Activated B cell treated with CpG ODN at 0.5 μM for 24 hours (primary cell): ENCODE measurements at regions not wholly inside any gene's neighbourhood (a gene's known extent, or its start where the extent isn't known, plus 50 kb on each side); places are given as distances from the start of the nearest gene placed in this dataset.

Experiments used
- ATAC-seq: fragments of 200-7000 bp; cut with Tn5 transposase; one replicate; pipeline ENCODE4 v1.10.0; 2021; ENCODE audit warnings: low read depth, mild to moderate bottlenecking, moderate library complexity
- CTCF ChIA-PET: fragments of 350-600 bp; sonication (Branson Sonifier 250); formaldehyde crosslinking; loops from one replicate; lab custom pipeline; 2021; ENCODE audit warnings: antibody characterized with exemption; lab: Charles Lee
- POLR2A ChIA-PET: fragments of 350-600 bp; sonication (Branson Sonifier 250); formaldehyde crosslinking; loops from one replicate; lab custom pipeline; 2021; ENCODE audit warnings: antibody characterized with exemption; lab: Charles Lee
- DNase-seq: peaks from one replicate; pipeline ENCODE4 v3.0.0; 2022
- H3K27ac Mint-ChIP-seq: one replicate; pipeline ENCODE4 v1.8.0; 2020; ENCODE audit warnings: mixed read lengths
- H3K27me3 Mint-ChIP-seq: one replicate; pipeline ENCODE4 v1.8.0; 2021; ENCODE audit warnings: mixed read lengths
- H3K36me3 Mint-ChIP-seq: one replicate; pipeline ENCODE4 v1.8.0; 2021; ENCODE audit warnings: low read depth, mixed read lengths
- H3K4me1 Mint-ChIP-seq: one replicate; pipeline ENCODE4 v1.8.0; 2021; ENCODE audit warnings: mixed read lengths
- H3K4me3 Mint-ChIP-seq: one replicate; pipeline ENCODE4 v1.8.0; 2020; ENCODE audit warnings: mild to moderate bottlenecking, mixed read lengths
- H3K9me3 Mint-ChIP-seq: one replicate; pipeline ENCODE4 v1.8.0; 2020; ENCODE audit warnings: mixed read lengths
- intact Hi-C: fragments of 100-400 bp; cut with micrococcal nuclease; formaldehyde crosslinking; loops from one replicate; pipeline ENCODE4 v1.15.1; 2024
- TF ChIP-seq, protein P1 (sequence below): fragments of 200-600 bp; IDR thresholded peaks from one replicate; pipeline ENCODE4 v1.8.0; 2022; ENCODE audit warnings: antibody characterized with exemption, mild to moderate bottlenecking

DNA sequence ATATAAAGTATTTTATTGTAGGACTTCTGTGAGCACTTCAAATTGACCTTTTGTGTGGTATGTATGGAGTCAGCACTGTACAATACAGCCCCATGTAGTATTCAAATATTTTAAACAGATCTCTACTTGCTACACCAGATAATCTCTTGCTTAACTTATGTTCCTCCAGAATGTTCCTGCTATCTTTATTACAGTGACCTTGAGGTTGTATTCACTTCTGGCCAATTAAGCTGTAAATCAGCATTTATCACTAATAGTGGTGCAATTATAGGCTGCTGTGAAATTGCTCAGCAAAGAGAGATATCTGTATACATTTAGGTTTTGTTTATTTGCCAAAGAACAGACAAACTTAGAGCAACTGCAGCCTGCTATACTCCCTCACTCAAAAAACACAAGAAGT is 1218.6 kb downstream of the PCDH17 start:
- peaks cover 6% of the 10 kb centered on the region for H3K9me3 Mint-ChIP-seq
- POLR2A ChIA-PET: no interaction called here
- H3K36me3 Mint-ChIP-seq: no peaks in the 10 kb centered on the region
- CTCF ChIA-PET: no interaction called here
- intact Hi-C loops: no loop called here
- H3K27ac Mint-ChIP-seq: no peak overlapping the region
- ATAC-seq: no peak
- H3K4me1 Mint-ChIP-seq: no peaks in the 10 kb centered on the region
- H3K4me3 Mint-ChIP-seq: no peak overlapping the region
- no peak for DNase-seq
- no peaks in the 10 kb centered on the region for H3K27me3 Mint-ChIP-seq
- TF ChIP-seq, protein P1, sequence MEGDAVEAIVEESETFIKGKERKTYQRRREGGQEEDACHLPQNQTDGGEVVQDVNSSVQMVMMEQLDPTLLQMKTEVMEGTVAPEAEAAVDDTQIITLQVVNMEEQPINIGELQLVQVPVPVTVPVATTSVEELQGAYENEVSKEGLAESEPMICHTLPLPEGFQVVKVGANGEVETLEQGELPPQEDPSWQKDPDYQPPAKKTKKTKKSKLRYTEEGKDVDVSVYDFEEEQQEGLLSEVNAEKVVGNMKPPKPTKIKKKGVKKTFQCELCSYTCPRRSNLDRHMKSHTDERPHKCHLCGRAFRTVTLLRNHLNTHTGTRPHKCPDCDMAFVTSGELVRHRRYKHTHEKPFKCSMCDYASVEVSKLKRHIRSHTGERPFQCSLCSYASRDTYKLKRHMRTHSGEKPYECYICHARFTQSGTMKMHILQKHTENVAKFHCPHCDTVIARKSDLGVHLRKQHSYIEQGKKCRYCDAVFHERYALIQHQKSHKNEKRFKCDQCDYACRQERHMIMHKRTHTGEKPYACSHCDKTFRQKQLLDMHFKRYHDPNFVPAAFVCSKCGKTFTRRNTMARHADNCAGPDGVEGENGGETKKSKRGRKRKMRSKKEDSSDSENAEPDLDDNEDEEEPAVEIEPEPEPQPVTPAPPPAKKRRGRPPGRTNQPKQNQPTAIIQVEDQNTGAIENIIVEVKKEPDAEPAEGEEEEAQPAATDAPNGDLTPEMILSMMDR: no peak

DNA sequence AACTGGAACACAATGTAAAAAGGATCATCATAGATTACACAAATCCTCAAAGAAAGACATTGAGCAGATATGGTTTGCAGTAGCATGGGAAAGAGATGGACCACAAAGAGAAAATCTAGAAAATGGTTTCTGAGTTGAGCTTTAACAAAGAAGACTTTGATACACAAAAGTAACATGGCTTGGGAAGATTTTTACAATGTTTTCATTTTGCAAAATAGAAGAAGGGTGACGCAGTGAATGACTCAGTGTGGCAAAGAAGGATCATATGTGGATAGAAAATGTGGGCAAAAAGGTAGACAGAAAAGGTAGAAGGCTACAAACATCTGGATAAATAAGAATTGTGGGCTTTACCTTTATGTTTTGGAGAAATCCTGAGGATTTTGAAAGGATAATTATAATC is 1220.5 kb downstream of the PCDH17 start:
- DNase-seq (no peak), ATAC-seq (no peak)
- TF ChIP-seq, protein P1: no peak
- no peaks in the 10 kb centered on the region for H3K36me3 Mint-ChIP-seq
- no peak overlapping the region for H3K4me3 Mint-ChIP-seq
- no peaks in the 10 kb centered on the region for H3K27me3 Mint-ChIP-seq
- peaks cover 11% of the 10 kb centered on the region for H3K9me3 Mint-ChIP-seq
- ChIA-PET POLR2A (no interaction called here), CTCF (no interaction called here)
- no peaks in the 10 kb centered on the region for H3K4me1 Mint-ChIP-seq
- H3K27ac Mint-ChIP-seq: no peak overlapping the region
- intact Hi-C loops: no loop called here

DNA sequence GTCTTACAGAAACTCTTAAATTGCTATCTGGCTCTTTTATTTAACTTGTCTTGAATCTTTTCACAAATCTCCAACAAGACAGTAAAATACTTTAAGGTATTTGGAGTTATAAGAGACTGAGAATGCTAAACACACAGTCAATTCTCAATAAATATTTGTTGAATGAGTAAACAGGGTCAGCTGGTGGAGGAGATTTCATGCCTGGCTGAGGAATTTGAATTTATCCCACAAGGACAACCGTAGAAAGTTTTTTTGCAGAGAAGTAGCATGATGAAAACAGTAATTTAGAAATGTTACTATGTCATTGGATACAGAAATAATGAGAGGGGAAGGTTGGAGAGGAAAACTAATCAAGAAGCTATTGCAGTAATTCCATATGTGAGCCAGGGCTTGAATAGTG is 1223.7 kb downstream of the PCDH17 start:
- no peaks in the 10 kb centered on the region for H3K4me1 Mint-ChIP-seq
- DNase-seq (no peak), ATAC-seq (no peak)
- no peak overlapping the region for H3K27ac Mint-ChIP-seq
- CTCF ChIA-PET: no interaction called here
- peaks cover 5% of the 10 kb centered on the region for H3K9me3 Mint-ChIP-seq
- no peaks in the 10 kb centered on the region for H3K36me3 Mint-ChIP-seq
- POLR2A ChIA-PET: no interaction called here
- TF ChIP-seq, protein P1: no peak
- H3K27me3 Mint-ChIP-seq: no peaks in the 10 kb centered on the region
- H3K4me3 Mint-ChIP-seq: no peak overlapping the region
- intact Hi-C loops: no loop called here

DNA sequence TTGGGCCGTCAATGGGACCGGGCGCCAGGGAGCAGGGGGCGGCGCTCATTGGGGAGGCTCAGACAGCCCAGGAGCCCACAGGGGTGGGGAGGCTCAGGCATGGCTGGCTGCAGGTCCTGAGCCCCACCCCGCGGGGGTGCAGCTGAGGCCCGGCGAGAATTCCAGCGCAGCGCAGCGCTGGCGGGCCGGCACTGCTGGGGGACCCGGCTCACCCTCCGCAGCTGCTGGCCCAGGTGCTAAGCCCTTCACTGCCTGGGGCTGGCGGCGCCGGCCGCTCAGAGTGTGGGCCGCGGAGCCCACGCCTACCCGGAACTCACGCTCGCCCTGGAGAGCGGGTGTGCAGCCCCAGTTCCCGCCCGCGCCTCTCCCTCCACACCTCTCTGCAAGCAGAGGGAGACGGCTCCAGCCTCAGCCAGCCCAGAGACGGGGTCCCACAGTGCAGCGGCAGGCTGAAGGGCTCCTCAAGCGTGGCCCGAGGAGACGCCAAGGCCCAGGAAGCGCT is 1227.4 kb downstream of the PCDH17 start:
- CTCF ChIA-PET: no interaction called here
- TF ChIP-seq, protein P1: no peak
- POLR2A ChIA-PET: no interaction called here
- intact Hi-C loops: no loop called here
- H3K9me3 Mint-ChIP-seq: peaks cover 5% of the 10 kb centered on the region
- H3K4me1 Mint-ChIP-seq: no peaks in the 10 kb centered on the region
- DNase-seq (no peak), ATAC-seq (no peak)
- H3K36me3 Mint-ChIP-seq: no peaks in the 10 kb centered on the region
- H3K27ac Mint-ChIP-seq: no peak overlapping the region
- H3K27me3 Mint-ChIP-seq: no peaks in the 10 kb centered on the region
- H3K4me3 Mint-ChIP-seq: no peak overlapping the region

DNA sequence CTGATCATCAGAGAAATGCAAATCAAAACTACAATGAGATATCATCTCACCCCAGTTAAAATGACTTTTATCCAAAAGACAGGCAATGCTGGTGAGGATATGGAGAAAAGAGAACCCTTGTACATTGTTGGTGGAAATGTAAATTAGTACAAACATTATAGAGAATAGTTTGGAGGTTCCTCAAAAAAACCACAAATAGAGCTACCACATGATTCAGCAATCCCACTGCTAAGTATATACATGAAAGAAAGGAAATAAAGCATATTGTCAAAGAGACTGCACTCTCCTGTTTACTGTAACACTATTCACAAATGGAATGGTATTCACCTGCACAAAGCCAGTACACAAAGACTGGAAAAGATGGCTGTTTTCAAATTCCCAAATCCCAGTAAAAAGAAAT is 1233.7 kb downstream of the PCDH17 start:
- Mint-ChIP-seq H3K9me3 (peaks cover 7% of the 10 kb centered on the region), H3K36me3 (no peaks in the 10 kb centered on the region), H3K27me3 (no peaks in the 10 kb centered on the region), H3K27ac (no peak overlapping the region), H3K4me1 (no peaks in the 10 kb centered on the region), H3K4me3 (no peak overlapping the region)
- DNase-seq: no peak
- ATAC-seq: no peak
- intact Hi-C loops: no loop called here
- POLR2A ChIA-PET: no interaction called here
- TF ChIP-seq, protein P1: no peak
- CTCF ChIA-PET: no interaction called here
